ENCODE measurements at regions not wholly inside any gene's neighbourhood (a gene's known extent, or its start where the extent isn't known, plus 50 kb on each side); places are given as distances from the start of the nearest gene placed in this dataset.

DNA sequence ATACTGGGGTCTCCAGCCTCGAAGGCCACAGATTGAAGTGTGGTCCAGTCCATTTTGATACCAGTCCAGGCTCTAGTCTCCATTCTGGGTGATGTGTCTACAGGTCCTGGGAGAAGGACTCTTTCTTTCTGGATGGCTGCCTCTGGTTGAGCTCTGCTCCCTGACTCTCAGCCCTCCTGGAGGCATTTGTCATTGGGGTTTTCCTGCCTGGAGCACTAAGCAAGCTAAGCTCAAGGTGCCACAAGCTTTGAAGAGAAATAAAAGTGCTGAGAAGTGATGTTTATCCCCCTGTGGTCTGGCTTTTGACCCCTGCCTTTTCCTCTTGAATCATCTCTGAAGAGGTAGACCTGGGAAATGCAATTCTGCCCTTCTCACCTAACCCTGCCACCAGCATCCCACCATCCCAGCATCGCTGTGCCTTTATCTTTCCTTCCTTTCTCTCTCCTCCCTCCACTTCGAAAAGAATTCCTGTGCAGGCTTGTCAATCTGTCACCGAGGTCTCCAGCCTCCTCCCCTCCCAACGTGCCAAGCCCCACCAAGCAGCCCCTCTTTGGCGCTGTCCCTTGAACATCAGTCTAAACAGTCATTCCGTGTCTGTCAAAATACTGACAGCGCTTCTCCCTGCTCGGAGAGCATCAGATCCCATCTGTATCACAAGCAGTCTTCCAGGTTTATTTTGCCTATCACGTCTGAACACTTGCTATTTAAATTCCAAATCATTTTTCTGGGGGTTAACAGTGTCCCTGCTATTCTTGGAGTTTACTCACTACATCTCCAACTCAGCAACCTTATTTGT lies 334.6 kb upstream of the SLC14A2 start (continued):
- TF ChIP-seq ZNF610 (tag by site-specific recombination; IDR thresholded peaks at IDR 0.05; ENCODE audit: borderline replicate concordance): no peak
- TF ChIP-seq ZNF133 (tag by site-specific recombination; IDR thresholded peaks at IDR 0.05): no peak
- no peak for TF ChIP-seq ZNF544 (tag by site-specific recombination; IDR thresholded peaks at IDR 0.05)
- no peak for TF ChIP-seq ZNF549 (tag by site-specific recombination; IDR thresholded peaks at IDR 0.05)
- no peak for TF ChIP-seq ZNF423 (tag by site-specific recombination; IDR thresholded peaks at IDR 0.05)
- TF ChIP-seq ZNF174 (tag by site-specific recombination; IDR thresholded peaks at IDR 0.05): no peak
- TF ChIP-seq, protein P1, sequence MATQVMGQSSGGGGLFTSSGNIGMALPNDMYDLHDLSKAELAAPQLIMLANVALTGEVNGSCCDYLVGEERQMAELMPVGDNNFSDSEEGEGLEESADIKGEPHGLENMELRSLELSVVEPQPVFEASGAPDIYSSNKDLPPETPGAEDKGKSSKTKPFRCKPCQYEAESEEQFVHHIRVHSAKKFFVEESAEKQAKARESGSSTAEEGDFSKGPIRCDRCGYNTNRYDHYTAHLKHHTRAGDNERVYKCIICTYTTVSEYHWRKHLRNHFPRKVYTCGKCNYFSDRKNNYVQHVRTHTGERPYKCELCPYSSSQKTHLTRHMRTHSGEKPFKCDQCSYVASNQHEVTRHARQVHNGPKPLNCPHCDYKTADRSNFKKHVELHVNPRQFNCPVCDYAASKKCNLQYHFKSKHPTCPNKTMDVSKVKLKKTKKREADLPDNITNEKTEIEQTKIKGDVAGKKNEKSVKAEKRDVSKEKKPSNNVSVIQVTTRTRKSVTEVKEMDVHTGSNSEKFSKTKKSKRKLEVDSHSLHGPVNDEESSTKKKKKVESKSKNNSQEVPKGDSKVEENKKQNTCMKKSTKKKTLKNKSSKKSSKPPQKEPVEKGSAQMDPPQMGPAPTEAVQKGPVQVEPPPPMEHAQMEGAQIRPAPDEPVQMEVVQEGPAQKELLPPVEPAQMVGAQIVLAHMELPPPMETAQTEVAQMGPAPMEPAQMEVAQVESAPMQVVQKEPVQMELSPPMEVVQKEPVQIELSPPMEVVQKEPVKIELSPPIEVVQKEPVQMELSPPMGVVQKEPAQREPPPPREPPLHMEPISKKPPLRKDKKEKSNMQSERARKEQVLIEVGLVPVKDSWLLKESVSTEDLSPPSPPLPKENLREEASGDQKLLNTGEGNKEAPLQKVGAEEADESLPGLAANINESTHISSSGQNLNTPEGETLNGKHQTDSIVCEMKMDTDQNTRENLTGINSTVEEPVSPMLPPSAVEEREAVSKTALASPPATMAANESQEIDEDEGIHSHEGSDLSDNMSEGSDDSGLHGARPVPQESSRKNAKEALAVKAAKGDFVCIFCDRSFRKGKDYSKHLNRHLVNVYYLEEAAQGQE (tag by site-specific recombination; IDR thresholded peaks at IDR 0.05): no peak
- TF ChIP-seq ZNF660 (tag by site-specific recombination; IDR thresholded peaks at IDR 0.05): no peak

DNA sequence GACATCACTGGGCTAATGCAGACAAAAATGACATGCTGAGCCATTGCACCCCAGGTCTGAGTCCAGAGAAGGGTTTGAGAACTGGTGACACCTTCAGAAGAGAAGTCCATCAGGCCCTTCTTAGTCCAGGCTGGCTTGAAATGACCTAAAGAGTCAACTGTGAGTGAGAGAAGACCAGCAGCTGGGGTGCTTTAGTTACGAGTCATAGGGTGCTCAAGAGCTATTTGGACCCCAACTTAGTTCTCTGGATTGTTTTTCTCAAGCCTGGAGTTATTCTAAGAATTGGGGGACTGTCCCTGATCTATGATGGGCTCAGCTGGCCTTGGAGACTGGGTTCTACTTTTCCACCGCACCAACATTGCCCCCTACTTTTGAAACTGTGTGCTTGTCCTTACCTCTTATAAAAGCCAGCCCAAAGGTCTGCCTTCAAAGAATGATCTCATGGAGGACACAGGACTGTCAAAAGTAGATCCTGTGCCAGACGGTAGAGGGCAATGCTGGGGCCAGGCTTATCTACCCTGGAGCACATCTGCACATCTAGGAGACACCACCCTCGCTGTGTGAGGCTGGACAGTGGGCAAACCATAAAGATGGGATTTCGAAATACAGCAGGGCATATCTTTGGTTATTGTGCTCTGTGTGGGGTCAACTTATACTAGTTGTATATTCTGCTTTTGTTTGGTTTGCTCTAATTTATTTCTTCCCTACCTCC lies 333.0 kb upstream of the SLC14A2 start:
- ChIA-PET CTCF (interaction anchor here (0.9 to 1.8 kb wide), 5 partner anchors 10 to 107 kb away, joined by 3 to 6 read pairs (median 4); no protein-coding TSS in a partner anchor), POLR2A (no interaction called here)
- TF ChIP-seq ZNF530 (tag by site-specific recombination; IDR thresholded peaks at IDR 0.05; ENCODE audit: low read depth) (no peak), ZNF175 (tag by site-specific recombination; IDR thresholded peaks at IDR 0.05) (no peak), RBAK (tag by site-specific recombination; IDR thresholded peaks at IDR 0.05) (no peak), ZNF747 (tag by site-specific recombination; IDR thresholded peaks at IDR 0.05) (no peak), ZNF416 (tag by site-specific recombination; IDR thresholded peaks at IDR 0.05) (no peak), TRIM28 (IDR thresholded peaks at IDR 0.05; ENCODE audit: borderline replicate concordance, low read length) (no peak), KLF10 (tag by site-specific recombination; IDR thresholded peaks at IDR 0.05) (no peak), ZNF433 (tag by site-specific recombination; IDR thresholded peaks at IDR 0.05; ENCODE audit: low read depth) (no peak), SCRT1 (tag by site-specific recombination; IDR thresholded peaks at IDR 0.05; ENCODE audit: borderline replicate concordance) (no peak), ZNF302 (tag by site-specific recombination; IDR thresholded peaks at IDR 0.05; ENCODE audit: low read depth) (no peak), ZNF169 (tag by site-specific recombination; IDR thresholded peaks at IDR 0.05) (no peak), HOXD13 (CRISPR knock-in tag; IDR thresholded peaks at IDR 0.05; ENCODE audit: borderline replicate concordance) (no peak), ZNF621 (tag by site-specific recombination; IDR thresholded peaks at IDR 0.05) (no peak), HOXA7 (CRISPR knock-in tag; IDR thresholded peaks at IDR 0.05; ENCODE audit: borderline replicate concordance) (no peak)
- TF ChIP-seq, protein P2, sequence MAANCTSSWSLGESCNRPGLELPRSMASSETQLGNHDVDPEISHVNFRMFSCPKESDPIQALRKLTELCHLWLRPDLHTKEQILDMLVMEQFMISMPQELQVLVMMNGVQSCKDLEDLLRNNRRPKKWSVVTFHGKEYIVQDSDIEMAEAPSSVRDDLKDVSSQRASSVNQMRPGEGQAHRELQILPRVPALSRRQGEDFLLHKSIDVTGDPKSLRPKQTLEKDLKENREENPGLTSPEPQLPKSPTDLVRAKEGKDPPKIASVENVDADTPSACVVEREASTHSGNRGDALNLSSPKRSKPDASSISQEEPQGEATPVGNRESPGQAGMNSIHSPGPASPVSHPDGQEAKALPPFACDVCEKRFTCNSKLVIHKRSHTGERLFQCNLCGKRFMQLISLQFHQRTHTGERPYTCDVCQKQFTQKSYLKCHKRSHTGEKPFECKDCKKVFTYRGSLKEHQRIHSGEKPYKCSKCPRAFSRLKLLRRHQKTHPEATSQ (tag by site-specific recombination; IDR thresholded peaks at IDR 0.05): no peak
- TF ChIP-seq, protein P3, sequence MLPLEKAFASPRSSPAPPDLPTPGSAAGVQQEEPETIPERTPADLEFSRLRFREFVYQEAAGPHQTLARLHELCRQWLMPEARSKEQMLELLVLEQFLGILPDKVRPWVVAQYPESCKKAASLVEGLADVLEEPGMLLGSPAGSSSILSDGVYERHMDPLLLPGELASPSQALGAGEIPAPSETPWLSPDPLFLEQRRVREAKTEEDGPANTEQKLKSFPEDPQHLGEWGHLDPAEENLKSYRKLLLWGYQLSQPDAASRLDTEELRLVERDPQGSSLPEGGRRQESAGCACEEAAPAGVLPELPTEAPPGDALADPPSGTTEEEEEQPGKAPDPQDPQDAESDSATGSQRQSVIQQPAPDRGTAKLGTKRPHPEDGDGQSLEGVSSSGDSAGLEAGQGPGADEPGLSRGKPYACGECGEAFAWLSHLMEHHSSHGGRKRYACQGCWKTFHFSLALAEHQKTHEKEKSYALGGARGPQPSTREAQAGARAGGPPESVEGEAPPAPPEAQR (tag by site-specific recombination; IDR thresholded peaks at IDR 0.05): no peak
- TF ChIP-seq, protein P4, sequence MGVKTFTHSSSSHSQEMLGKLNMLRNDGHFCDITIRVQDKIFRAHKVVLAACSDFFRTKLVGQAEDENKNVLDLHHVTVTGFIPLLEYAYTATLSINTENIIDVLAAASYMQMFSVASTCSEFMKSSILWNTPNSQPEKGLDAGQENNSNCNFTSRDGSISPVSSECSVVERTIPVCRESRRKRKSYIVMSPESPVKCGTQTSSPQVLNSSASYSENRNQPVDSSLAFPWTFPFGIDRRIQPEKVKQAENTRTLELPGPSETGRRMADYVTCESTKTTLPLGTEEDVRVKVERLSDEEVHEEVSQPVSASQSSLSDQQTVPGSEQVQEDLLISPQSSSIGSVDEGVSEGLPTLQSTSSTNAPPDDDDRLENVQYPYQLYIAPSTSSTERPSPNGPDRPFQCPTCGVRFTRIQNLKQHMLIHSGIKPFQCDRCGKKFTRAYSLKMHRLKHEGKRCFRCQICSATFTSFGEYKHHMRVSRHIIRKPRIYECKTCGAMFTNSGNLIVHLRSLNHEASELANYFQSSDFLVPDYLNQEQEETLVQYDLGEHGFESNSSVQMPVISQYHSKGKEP (tag by site-specific recombination; IDR thresholded peaks at IDR 0.05): no peak
- TF ChIP-seq, protein P5, sequence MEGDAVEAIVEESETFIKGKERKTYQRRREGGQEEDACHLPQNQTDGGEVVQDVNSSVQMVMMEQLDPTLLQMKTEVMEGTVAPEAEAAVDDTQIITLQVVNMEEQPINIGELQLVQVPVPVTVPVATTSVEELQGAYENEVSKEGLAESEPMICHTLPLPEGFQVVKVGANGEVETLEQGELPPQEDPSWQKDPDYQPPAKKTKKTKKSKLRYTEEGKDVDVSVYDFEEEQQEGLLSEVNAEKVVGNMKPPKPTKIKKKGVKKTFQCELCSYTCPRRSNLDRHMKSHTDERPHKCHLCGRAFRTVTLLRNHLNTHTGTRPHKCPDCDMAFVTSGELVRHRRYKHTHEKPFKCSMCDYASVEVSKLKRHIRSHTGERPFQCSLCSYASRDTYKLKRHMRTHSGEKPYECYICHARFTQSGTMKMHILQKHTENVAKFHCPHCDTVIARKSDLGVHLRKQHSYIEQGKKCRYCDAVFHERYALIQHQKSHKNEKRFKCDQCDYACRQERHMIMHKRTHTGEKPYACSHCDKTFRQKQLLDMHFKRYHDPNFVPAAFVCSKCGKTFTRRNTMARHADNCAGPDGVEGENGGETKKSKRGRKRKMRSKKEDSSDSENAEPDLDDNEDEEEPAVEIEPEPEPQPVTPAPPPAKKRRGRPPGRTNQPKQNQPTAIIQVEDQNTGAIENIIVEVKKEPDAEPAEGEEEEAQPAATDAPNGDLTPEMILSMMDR (tag by site-specific recombination; IDR thresholded peaks at IDR 0.05): no peak
- Histone ChIP-seq H3K4me3 (ENCODE audit: low read depth, low read length) (no peak overlapping the region), H3K36me3 (ENCODE audit: control insufficient read depth in 2 of 2, insufficient read depth in 1 of 2, low read length in 2 of 2) (no peaks in the 10 kb centered on the region), H3K4me1 (ENCODE audit: control insufficient read depth, insufficient read depth, low read length) (no peaks in the 10 kb centered on the region), H3K9me3 (ENCODE audit: control insufficient read depth, insufficient read depth, low read depth, low read length) (no peaks in the 10 kb centered on the region), H3K27ac (ENCODE audit: extremely low read depth, low read depth, low read length) (no peak overlapping the region)

Measured in HEK293 (cell line).